ENCODE measurements at regions not wholly inside any gene's neighbourhood (a gene's known extent, or its start where the extent isn't known, plus 50 kb on each side); places are given as distances from the start of the nearest gene placed in this dataset.
"Not testable (repeated sequence)": the region's sequence is repeated elsewhere in the genome, so short reads cannot be mapped to it uniquely, and the experiment has no call there.

DNA sequence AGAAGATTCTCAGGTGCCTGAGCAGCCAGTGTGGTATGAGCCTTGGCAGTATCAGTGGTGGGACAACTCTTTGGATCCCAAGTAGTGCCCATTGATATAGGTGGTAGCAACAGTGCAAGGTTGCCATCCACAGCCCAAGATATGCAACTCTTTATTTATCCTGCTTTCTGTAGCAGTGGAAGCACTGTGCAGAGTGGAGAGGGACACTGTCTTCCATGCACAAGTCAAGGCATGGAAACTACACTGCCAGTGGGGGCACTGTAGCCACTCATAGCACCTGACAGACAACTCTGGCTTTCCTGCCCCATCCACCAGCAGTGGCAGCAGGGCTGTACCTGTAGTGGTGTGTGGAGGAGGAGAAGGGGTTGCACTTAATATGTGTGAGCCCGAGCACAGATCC lies 409.6 kb upstream of the TMEFF2 start:
- Histone ChIP-seq H3K9ac (ENCODE audit: insufficient read depth, low read length, poor library complexity, severe bottlenecking) (no peak overlapping the region), H3K79me2 (ENCODE audit: insufficient read depth, low read length) (no peaks in the 10 kb centered on the region), H2AFZ (ENCODE audit: insufficient read depth, low read depth, low read length, poor library complexity, severe bottlenecking) (no peak overlapping the region), H3K9me3 (replicated peaks in 1 of 2; ENCODE audit: control insufficient read depth in 1 of 2, insufficient read depth in 1 of 2, low read length in 2 of 2) (peaks cover 29% of the 10 kb centered on the region in 2 donors), H3K27ac (ENCODE audit: low read depth in 1 of 2, low read length in 2 of 2) (no peak overlapping the region), H4K20me1 (ENCODE audit: insufficient read depth, low read length) (no peaks in the 10 kb centered on the region), H3K27me3 (ENCODE audit: control insufficient read depth in 2 of 2, insufficient read depth in 2 of 2, low read length in 2 of 2) (no peaks in the 10 kb centered on the region), H3K36me3 (replicated peaks in 1 of 2; ENCODE audit: control insufficient read depth in 1 of 2, insufficient read depth in 2 of 2, low read length in 2 of 2) (no peaks in the 10 kb centered on the region), H3K4me3 (replicated peaks in 1 of 3; ENCODE audit: low read depth in 2 of 3, low read length in 3 of 3) (no peak overlapping the region), H3K4me2 (replicated peaks; ENCODE audit: extremely low read depth, low read length, poor library complexity, severe bottlenecking) (no peak overlapping the region), H3K4me1 (ENCODE audit: control insufficient read depth in 1 of 2, insufficient read depth in 2 of 2, low read length in 2 of 2) (no peaks in the 10 kb centered on the region)
- H3K9me3 Mint-ChIP-seq: peaks cover 4 to 15% (median 7%) of the 10 kb centered on the region in 7 donors
- no peak overlapping the region for H3K4me3 Mint-ChIP-seq
- WGBS (ENCODE audit: insufficient coverage): 100% methylated on average over 1 of the region's 1 CpG
- H3K27ac Mint-ChIP-seq: no peak overlapping the region
- intact Hi-C loops (cut with micrococcal nuclease): no loop called here
- DNase-seq: no peak
- peaks cover 0 to 3% (median 0%) of the 10 kb centered on the region in 3 donors for H3K27me3 Mint-ChIP-seq (ENCODE audit: low read depth in 3 of 3)
- no peaks in the 10 kb centered on the region for H3K36me3 Mint-ChIP-seq
- H3K4me1 Mint-ChIP-seq: no peaks in the 10 kb centered on the region
- TF ChIP-seq, protein P1, sequence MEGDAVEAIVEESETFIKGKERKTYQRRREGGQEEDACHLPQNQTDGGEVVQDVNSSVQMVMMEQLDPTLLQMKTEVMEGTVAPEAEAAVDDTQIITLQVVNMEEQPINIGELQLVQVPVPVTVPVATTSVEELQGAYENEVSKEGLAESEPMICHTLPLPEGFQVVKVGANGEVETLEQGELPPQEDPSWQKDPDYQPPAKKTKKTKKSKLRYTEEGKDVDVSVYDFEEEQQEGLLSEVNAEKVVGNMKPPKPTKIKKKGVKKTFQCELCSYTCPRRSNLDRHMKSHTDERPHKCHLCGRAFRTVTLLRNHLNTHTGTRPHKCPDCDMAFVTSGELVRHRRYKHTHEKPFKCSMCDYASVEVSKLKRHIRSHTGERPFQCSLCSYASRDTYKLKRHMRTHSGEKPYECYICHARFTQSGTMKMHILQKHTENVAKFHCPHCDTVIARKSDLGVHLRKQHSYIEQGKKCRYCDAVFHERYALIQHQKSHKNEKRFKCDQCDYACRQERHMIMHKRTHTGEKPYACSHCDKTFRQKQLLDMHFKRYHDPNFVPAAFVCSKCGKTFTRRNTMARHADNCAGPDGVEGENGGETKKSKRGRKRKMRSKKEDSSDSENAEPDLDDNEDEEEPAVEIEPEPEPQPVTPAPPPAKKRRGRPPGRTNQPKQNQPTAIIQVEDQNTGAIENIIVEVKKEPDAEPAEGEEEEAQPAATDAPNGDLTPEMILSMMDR (IDR thresholded peaks at IDR 0.05): no peak

GRCh38 chr2:192598649-192599048 lies 403.9 kb upstream of the TMEFF2 start:
- H3K36me3 Mint-ChIP-seq; H3K9ac ChIP-seq (ENCODE audit: insufficient read depth, low read length, poor library complexity, severe bottlenecking); H3K79me2 ChIP-seq (ENCODE audit: insufficient read depth, low read length); intact Hi-C loops (cut with micrococcal nuclease); H3K4me2 ChIP-seq (replicated peaks; ENCODE audit: extremely low read depth, low read length, poor library complexity, severe bottlenecking); H3K27ac ChIP-seq (ENCODE audit: low read depth in 1 of 2, low read length in 2 of 2); H3K27ac Mint-ChIP-seq; H2AFZ ChIP-seq (ENCODE audit: insufficient read depth, low read depth, low read length, poor library complexity, severe bottlenecking); DNase-seq; H3K4me1 ChIP-seq (ENCODE audit: control insufficient read depth in 1 of 2, insufficient read depth in 2 of 2, low read length in 2 of 2); H3K27me3 Mint-ChIP-seq (ENCODE audit: low read depth in 3 of 3); H4K20me1 ChIP-seq (ENCODE audit: insufficient read depth, low read length); H3K4me1 Mint-ChIP-seq; H3K4me3 ChIP-seq (replicated peaks in 1 of 3; ENCODE audit: low read depth in 2 of 3, low read length in 3 of 3); H3K27me3 ChIP-seq (ENCODE audit: control insufficient read depth in 2 of 2, insufficient read depth in 2 of 2, low read length in 2 of 2); H3K36me3 ChIP-seq (replicated peaks in 1 of 2; ENCODE audit: control insufficient read depth in 1 of 2, insufficient read depth in 2 of 2, low read length in 2 of 2); H3K4me3 Mint-ChIP-seq: not testable (repeated sequence)
- peaks cover 16 to 26% of the 10 kb centered on the region in 2 donors for H3K9me3 ChIP-seq (replicated peaks in 1 of 2; ENCODE audit: control insufficient read depth in 1 of 2, insufficient read depth in 1 of 2, low read length in 2 of 2)
- H3K9me3 Mint-ChIP-seq: peaks cover under 1 to 11% (median 4%) of the 10 kb centered on the region in 7 donors
- WGBS (ENCODE audit: insufficient coverage): no CpG with 5 or more reads among the region's 9 CpGs

Measured in CD14-positive monocyte (primary cell).